Stimulated activated naive CD8-positive, alpha-beta T cell treated with anti-CD3 and anti-CD28 coated beads, Interleukin-15, Interleukin-2, amounts not matched to agents 100 U/mL and 50 U/mL, for 24 hours (primary cell): ENCODE measurements at regions not wholly inside any gene's neighbourhood (a gene's known extent, or its start where the extent isn't known, plus 50 kb on each side); places are given as distances from the start of the nearest gene placed in this dataset.
"Not testable (repeated sequence)": the region's sequence is repeated elsewhere in the genome, so short reads cannot be mapped to it uniquely, and the experiment has no call there.

Source experiments
- ATAC-seq: fragments of 150-1000 bp; cut with Tn5 transposase; one replicate; pipeline ENCODE4 v1.10.0; 2021
- DNase-seq: peaks from one replicate; pipeline ENCODE4 v3.0.0; 2021

- DNase-seq (no peak), ATAC-seq (no peak)
Observed at GRCh38 chr2:136715146-136715545, 50.2 kb upstream of the THSD7B start.

DNA sequence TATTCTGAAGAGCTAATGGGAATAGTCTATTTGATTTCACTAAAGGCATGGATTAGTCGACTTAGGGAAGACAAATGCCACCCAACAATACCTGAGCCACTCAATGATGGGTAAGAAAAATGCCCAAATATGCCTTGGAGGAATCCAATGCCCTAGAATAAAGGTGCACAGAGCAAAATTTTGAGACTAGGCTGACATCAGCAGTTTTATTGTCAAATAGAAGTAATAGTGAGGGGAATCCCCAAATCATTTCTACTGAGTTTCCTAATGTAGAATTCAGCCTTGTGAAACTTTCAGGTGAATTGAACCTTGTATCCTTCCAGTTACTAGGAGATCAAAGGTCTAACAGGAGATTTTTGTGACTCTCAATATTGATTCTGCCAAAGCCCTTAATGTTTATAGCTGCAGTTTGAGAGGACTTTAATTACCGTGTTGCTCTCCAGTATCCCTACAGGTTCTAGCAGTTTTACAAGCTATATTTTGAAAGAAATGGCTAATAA, 50.8 kb upstream of the THSD7B start:
- ATAC-seq (no peak), DNase-seq (no peak)

DNA sequence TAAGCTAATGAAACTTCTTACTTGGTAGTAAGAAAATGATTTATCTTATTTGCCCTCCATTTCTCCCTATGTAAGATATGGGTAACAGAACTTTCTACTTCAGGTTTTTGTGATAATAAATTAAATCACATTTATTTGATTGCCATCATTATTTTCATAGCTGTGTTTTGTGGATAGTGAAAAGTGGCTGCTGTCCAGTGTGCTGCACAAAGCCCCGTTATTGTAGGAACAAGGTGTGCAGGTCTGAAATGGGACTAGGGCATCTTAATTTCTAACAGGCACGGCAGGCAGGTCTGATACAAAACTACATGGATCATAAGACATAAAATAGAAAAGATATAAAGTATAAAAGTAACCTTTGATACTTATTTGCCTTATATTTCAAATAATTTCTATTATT, 51.6 kb upstream of the THSD7B start:
- DNase-seq = no peak
- ATAC-seq = no peak

GRCh38 chr2:136705336-136705735, 60.0 kb upstream of the THSD7B start:
- DNase-seq (no peak), ATAC-seq (no peak)

- DNase-seq (no peak), ATAC-seq (no peak)
Observed at GRCh38 chr2:136703214-136703613, 62.1 kb upstream of the THSD7B start.

DNA sequence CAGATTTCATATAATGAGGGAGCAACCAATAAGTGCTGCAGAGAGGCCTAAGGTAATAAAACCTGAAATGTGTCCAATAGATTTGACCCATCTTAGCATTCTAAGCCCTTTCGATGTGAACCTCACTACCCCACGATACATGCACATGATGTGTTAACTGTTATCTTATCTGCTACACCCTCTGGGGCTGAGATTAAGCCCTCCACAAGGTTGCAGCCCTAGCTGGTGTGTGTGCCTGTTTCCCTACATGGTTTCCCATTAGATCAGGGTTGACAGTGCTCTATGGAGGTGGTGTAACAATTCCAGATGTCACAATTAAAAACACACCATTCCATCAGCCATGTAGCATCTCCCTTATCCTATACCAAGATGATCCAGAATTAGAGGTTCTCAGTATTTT, 68.9 kb upstream of the THSD7B start:
- DNase-seq = no peak
- ATAC-seq = no peak

GRCh38 chr2:136693966-136694365, 71.4 kb upstream of the THSD7B start:
- ATAC-seq (no peak), DNase-seq (no peak)

- not testable (repeated sequence) for DNase-seq
Observed at GRCh38 chr2:136680079-136680478, 85.3 kb upstream of the THSD7B start.

GRCh38 chr2:136665736-136666135, 99.6 kb upstream of the THSD7B start:
- no peak for ATAC-seq
- DNase-seq = no peak

More at GRCh38 chr2:136680079-136680478, 85.3 kb upstream of the THSD7B start:
- not testable (repeated sequence) for ATAC-seq

DNA sequence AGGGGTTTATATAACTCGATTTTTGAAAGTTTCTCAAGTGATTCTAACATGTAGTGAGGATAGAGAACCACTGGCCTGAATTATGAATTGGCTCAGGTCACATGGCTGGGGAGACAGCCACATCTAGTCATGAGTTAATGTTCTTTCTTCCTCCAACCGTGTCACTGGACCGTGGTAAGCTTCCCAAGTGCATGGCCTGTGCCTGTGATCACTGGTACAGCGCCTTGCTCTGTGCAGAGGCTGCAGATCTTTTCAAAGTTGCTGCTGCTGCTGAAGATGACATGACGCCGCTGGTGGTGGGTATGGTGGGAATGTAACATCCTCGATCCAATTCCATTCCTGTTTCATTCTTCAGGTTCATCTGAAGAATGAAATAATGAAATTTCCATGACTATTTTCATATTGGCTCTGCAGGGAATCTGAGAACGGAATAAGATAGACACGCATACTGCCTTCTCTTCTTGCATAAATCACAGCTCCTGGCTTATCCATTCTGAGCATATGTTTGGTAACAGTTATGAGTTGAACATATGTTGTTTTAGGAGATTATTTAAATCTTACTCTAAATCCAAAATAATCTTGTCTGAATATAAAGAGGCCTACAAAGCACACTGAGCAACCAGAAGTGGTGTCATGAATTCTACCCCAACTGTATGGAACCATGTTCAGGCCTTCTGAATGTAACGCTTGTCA, 100.5 kb upstream of the THSD7B start:
- no peak for DNase-seq
- no peak for ATAC-seq

- DNase-seq (no peak), ATAC-seq (no peak)
Observed at GRCh38 chr2:136658201-136658600, 107.1 kb upstream of the THSD7B start.

DNA sequence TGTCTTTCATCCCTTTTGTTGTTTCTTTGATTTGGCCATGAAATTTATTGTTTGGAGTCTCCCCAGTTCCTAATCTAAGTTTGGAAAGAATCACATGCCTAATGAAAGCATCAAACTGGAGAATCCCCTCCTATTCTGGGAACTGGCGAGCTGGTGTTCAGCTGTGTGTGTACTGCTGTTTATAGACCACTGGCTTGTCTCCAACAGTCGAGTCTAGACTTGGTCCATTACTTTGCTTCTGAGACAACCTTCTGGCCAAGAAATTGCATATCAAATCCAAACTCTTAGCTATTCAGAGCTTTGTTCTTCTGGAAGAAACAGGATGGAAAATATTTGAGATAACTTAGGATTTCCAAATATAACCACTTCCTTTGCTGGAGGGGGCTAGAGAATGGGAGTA, 111.5 kb upstream of the THSD7B start:
- ATAC-seq (no peak), DNase-seq (no peak)

DNA sequence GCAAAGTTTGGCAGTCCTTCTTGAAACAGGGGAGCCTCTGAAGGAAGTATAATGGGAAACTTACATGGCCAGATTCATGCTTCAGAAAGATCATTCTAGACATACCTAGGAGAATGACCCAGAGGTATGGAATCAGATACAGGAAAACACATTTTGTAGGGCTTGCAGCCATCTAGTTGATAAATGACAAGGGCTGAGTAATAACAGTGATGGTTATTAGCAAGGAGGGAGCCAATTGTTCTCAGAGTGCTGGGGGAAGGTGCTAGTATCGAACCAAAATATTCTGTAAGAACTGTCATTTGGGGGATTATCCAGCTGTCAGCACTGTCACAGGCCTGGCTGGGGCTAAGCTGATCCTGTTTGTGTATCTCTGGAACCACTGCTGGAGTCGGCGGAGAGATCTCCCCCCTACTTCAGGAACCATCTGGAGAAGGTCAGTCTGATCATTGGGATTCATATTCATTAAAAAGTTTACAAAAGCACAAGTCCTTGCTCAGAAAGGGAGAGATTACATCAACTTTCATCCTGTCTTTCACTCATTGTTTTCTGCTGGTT, 113.8 kb upstream of the THSD7B start:
- ATAC-seq = no peak
- DNase-seq = no peak

DNA sequence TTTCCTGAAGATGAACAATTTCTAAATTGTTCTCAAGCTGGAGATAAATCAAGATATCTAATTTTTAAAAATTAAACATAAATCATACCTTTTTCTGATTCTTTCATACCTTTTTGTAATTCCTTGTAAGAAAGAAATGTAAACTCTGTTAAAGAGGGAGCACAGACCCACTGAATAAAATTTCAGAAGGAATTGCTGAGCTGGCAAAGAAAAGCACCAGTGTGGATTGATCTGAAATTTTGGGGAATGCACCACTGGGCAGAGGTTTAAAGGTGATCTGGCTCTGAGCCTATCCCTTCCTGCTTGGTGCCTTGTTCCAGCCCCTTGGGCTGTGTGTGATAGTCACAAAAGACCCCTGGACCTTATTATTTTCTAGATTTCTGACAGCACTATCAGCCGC, 118.3 kb upstream of the THSD7B start:
- ATAC-seq (no peak), DNase-seq (no peak)

- no peak for ATAC-seq
- no peak for DNase-seq
Observed at GRCh38 chr2:136645236-136645828, 120.0 kb upstream of the THSD7B start.

- no peak for ATAC-seq
Observed at GRCh38 chr2:136639651-136640050, 125.7 kb upstream of the THSD7B start.

GRCh38 chr2:136638193-136638592, 127.2 kb upstream of the THSD7B start:
- no peak for DNase-seq
- no peak for ATAC-seq

More at GRCh38 chr2:136639651-136640050, 125.7 kb upstream of the THSD7B start:
- DNase-seq = no peak

GRCh38 chr2:136637402-136637801, 127.9 kb upstream of the THSD7B start:
- ATAC-seq (no peak), DNase-seq (no peak)

- DNase-seq (no peak), ATAC-seq (no peak)
Observed at GRCh38 chr2:136628490-136628889, 136.9 kb upstream of the THSD7B start.

GRCh38 chr2:136613096-136613495, 152.2 kb upstream of the THSD7B start:
- ATAC-seq = no peak
- DNase-seq = no peak

DNA sequence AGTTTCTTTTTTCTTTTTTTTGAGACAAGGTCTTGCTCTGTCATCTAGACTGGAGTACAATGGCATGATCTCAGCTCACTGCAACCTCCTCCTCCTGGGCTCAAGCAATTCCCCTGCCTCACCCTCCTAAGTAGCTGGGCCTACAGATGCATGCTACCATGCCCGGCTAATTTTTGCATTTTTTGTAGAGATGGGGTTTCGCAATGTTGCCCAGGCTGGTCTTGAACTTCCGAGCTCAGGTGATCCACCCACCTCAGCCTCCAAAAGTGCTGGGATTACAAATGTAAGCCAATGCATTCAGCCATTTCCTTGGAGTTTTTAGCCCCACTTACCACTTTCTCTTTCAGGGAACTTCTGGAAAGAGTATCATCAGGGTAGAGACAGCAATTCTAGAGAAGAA, 153.3 kb upstream of the THSD7B start:
- ATAC-seq (no peak), DNase-seq (no peak)

GRCh38 chr2:136611451-136611850, 153.9 kb upstream of the THSD7B start:
- DNase-seq = no peak
- no peak for ATAC-seq

DNA sequence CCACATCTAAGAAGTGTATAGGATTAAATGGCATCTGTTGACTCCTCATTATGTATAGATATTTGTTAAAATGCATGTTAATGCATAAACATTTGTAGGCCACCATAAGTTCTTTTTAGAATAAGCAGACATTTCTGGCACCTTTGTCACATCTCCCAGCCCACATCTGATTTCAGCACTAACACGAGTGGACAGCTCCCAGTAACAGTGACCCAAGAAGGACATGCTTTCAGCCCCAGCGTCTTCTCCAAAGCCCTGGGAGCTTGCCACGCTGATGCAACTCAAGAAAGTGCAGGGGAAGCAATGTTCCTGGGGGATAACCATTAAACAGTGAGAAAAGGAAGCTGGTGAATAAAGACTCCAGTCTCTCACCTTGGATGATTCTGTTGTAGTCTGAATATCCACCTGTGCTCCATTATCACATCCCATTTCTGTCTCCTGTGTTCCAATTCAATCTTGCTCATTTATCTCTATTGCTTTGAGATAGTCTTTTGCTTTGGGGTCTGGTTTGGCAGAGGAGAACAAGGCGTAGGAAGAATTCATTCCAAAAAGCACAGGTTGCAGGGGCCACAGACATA, 182.6 kb upstream of the THSD7B start:
- DNase-seq (peak; percentile 22), ATAC-seq (no peak)
